ENCODE measurements at regions not wholly inside any gene's neighbourhood (a gene's known extent, or its start where the extent isn't known, plus 50 kb on each side); places are given as distances from the start of the nearest gene placed in this dataset.

DNA sequence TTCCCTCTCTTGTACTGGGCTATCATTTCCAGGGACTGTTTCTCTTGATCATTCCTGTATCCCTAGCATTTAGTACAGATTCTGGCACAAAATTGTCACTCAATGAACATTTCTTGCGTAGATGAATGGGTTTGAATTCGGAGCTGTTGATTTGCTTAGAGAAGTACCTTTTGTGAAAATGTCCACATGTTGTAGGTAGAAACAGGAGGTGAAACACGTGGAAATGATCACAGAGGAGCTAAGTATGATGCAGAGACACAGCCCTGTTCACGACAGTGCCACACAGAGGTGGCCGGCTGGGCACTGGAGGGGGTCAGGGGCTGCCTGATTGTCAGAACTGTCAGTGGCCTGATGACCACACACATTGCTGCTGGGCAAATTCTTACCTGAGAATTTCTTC lies 196.1 kb upstream of the PRKCQ start:
- POLR2A ChIA-PET = no interaction called here
- H3K27me3 ChIP-seq (ENCODE audit: control insufficient read depth in 1 of 2, insufficient read depth in 2 of 2, low read length in 2 of 2) = no peaks in the 10 kb centered on the region
- H3K27ac ChIP-seq (ENCODE audit: extremely low read length, insufficient read depth, low read length) = no peak overlapping the region
- H3K4me2 ChIP-seq (ENCODE audit: low read depth, low read length) = no peak overlapping the region
- H3K9ac ChIP-seq (ENCODE audit: insufficient read depth, low read depth, low read length) = no peak overlapping the region
- no peaks in the 10 kb centered on the region for H4K20me1 ChIP-seq (ENCODE audit: insufficient read depth, low read length)
- FAIRE-seq = no peak
- no peak for ATAC-seq
- no peak for TF ChIP-seq STAT5B (CRISPR knock-in tag; IDR thresholded peaks at IDR 0.05)
- TF ChIP-seq, protein P1, sequence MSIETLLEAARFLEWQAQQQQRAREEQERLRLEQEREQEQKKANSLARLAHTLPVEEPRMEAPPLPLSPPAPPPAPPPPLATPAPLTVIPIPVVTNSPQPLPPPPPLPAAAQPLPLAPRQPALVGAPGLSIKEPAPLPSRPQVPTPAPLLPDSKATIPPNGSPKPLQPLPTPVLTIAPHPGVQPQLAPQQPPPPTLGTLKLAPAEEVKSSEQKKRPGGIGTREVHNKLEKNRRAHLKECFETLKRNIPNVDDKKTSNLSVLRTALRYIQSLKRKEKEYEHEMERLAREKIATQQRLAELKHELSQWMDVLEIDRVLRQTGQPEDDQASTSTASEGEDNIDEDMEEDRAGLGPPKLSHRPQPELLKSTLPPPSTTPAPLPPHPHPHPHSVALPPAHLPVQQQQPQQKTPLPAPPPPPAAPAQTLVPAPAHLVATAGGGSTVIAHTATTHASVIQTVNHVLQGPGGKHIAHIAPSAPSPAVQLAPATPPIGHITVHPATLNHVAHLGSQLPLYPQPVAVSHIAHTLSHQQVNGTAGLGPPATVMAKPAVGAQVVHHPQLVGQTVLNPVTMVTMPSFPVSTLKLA (IDR thresholded peaks at IDR 0.05) = peak; percentile 96
- CTCF ChIA-PET (ENCODE audit: low intra/inter-chr PET ratio, low total read pairs) = no interaction called here
- intact Hi-C loops (cut with micrococcal nuclease; ENCODE audit: unreplicated experiment) (no loop called here), in situ Hi-C loops (cut with HindIII; ENCODE audit: extremely low pct_ligation_motif_present, low pct_unique_long_range_greater_than_20kb) (no loop called here)
- H3K36me3 ChIP-seq (replicated peaks in 1 of 2; ENCODE audit: control insufficient read depth in 1 of 2, insufficient read depth in 2 of 2, low read length in 2 of 2) = no peaks in the 10 kb centered on the region
- no peak overlapping the region for H2AFZ ChIP-seq (ENCODE audit: low read length)
- no peak overlapping the region for H3K4me3 ChIP-seq (replicated peaks in 1 of 3; ENCODE audit: insufficient read depth in 1 of 3, low read depth in 2 of 3, low read length in 3 of 3)
- WGBS (ENCODE audit: low lambda C conversion rate) = 11% methylated on average over 5 of the region's 5 CpGs
- DNase-seq (ENCODE audit: low spot score) = no peak
- no peaks in the 10 kb centered on the region for H3K4me1 ChIP-seq (ENCODE audit: insufficient read depth, low read length)
- H3K9me3 ChIP-seq (ENCODE audit: low read length) = no peaks in the 10 kb centered on the region
- H3K79me2 ChIP-seq (ENCODE audit: insufficient read depth, low read length) = no peaks in the 10 kb centered on the region
- no TSS peak for BruUV-seq (replicated peaks)

DNA sequence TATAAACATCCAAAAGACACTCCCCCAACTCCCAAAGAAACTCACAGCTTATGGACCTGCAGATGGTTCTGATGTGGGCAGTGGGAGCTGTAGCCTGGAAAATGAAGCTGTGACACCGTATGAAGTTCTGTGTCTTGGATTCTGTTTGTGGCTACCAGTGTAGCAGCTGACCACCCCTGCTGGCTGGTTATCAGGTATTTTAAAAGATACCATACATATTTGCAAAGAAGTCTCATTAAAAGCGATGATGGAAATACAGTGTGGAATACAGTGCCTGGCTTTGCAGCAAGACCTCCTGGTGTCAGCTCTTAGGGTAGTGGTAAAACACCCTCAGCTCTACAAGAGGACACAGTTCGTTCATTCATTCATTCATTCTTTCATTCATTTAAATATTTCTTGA lies 194.3 kb upstream of the PRKCQ start:
- Histone ChIP-seq H3K4me2 (ENCODE audit: low read depth, low read length) (no peak overlapping the region), H3K36me3 (replicated peaks in 1 of 2; ENCODE audit: control insufficient read depth in 1 of 2, insufficient read depth in 2 of 2, low read length in 2 of 2) (no peaks in the 10 kb centered on the region), H3K4me1 (ENCODE audit: insufficient read depth, low read length) (no peaks in the 10 kb centered on the region), H3K9ac (ENCODE audit: insufficient read depth, low read depth, low read length) (no peak overlapping the region), H3K27ac (ENCODE audit: extremely low read length, insufficient read depth, low read length) (no peak overlapping the region), H3K9me3 (ENCODE audit: low read length) (no peaks in the 10 kb centered on the region), H2AFZ (ENCODE audit: low read length) (no peak overlapping the region), H3K4me3 (replicated peaks in 1 of 3; ENCODE audit: insufficient read depth in 1 of 3, low read depth in 2 of 3, low read length in 3 of 3) (no peak overlapping the region), H3K79me2 (ENCODE audit: insufficient read depth, low read length) (no peaks in the 10 kb centered on the region), H3K27me3 (ENCODE audit: control insufficient read depth in 1 of 2, insufficient read depth in 2 of 2, low read length in 2 of 2) (no peaks in the 10 kb centered on the region), H4K20me1 (ENCODE audit: insufficient read depth, low read length) (no peaks in the 10 kb centered on the region)
- DNase-seq (ENCODE audit: low spot score) (no peak), ATAC-seq (no peak), FAIRE-seq (no peak)
- BruUV-seq (replicated peaks) = no TSS peak
- ChIA-PET POLR2A (no interaction called here), CTCF (ENCODE audit: low intra/inter-chr PET ratio, low total read pairs) (no interaction called here)
- in situ Hi-C loops (cut with HindIII; ENCODE audit: extremely low pct_ligation_motif_present, low pct_unique_long_range_greater_than_20kb) (no loop called here), intact Hi-C loops (cut with micrococcal nuclease; ENCODE audit: unreplicated experiment) (no loop called here)
- 6% methylated on average over 3 of the region's 3 CpGs for WGBS (ENCODE audit: low lambda C conversion rate)
- TF ChIP-seq ZNF282 (IDR thresholded peaks at IDR 0.05; ENCODE audit: partially characterized antibody) (no peak), ZNF30 (CRISPR knock-in tag; IDR thresholded peaks at IDR 0.05) (no peak), RBM22 (optimal IDR thresholded peaks at IDR 0.05; ENCODE audit: low read length) (no peak), MBD4 (IDR thresholded peaks at IDR 0.05; ENCODE audit: borderline replicate concordance, low read length) (no peak)
- TF ChIP-seq, protein P2, sequence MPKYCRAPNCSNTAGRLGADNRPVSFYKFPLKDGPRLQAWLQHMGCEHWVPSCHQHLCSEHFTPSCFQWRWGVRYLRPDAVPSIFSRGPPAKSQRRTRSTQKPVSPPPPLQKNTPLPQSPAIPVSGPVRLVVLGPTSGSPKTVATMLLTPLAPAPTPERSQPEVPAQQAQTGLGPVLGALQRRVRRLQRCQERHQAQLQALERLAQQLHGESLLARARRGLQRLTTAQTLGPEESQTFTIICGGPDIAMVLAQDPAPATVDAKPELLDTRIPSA (CRISPR knock-in tag; IDR thresholded peaks at IDR 0.05; ENCODE audit: borderline replicate concordance) = no peak
- TF ChIP-seq, protein P3, sequence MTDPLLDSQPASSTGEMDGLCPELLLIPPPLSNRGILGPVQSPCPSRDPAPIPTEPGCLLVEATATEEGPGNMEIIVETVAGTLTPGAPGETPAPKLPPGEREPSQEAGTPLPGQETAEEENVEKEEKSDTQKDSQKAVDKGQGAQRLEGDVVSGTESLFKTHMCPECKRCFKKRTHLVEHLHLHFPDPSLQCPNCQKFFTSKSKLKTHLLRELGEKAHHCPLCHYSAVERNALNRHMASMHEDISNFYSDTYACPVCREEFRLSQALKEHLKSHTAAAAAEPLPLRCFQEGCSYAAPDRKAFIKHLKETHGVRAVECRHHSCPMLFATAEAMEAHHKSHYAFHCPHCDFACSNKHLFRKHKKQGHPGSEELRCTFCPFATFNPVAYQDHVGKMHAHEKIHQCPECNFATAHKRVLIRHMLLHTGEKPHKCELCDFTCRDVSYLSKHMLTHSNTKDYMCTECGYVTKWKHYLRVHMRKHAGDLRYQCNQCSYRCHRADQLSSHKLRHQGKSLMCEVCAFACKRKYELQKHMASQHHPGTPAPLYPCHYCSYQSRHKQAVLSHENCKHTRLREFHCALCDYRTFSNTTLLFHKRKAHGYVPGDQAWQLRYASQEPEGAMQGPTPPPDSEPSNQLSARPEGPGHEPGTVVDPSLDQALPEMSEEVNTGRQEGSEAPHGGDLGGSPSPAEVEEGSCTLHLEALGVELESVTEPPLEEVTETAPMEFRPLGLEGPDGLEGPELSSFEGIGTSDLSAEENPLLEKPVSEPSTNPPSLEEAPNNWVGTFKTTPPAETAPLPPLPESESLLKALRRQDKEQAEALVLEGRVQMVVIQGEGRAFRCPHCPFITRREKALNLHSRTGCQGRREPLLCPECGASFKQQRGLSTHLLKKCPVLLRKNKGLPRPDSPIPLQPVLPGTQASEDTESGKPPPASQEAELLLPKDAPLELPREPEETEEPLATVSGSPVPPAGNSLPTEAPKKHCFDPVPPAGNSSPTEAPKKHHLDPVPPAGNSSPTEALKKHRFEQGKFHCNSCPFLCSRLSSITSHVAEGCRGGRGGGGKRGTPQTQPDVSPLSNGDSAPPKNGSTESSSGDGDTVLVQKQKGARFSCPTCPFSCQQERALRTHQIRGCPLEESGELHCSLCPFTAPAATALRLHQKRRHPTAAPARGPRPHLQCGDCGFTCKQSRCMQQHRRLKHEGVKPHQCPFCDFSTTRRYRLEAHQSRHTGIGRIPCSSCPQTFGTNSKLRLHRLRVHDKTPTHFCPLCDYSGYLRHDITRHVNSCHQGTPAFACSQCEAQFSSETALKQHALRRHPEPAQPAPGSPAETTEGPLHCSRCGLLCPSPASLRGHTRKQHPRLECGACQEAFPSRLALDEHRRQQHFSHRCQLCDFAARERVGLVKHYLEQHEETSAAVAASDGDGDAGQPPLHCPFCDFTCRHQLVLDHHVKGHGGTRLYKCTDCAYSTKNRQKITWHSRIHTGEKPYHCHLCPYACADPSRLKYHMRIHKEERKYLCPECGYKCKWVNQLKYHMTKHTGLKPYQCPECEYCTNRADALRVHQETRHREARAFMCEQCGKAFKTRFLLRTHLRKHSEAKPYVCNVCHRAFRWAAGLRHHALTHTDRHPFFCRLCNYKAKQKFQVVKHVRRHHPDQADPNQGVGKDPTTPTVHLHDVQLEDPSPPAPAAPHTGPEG (CRISPR knock-in tag; IDR thresholded peaks at IDR 0.05) = no peak
- TF ChIP-seq, protein P4, sequence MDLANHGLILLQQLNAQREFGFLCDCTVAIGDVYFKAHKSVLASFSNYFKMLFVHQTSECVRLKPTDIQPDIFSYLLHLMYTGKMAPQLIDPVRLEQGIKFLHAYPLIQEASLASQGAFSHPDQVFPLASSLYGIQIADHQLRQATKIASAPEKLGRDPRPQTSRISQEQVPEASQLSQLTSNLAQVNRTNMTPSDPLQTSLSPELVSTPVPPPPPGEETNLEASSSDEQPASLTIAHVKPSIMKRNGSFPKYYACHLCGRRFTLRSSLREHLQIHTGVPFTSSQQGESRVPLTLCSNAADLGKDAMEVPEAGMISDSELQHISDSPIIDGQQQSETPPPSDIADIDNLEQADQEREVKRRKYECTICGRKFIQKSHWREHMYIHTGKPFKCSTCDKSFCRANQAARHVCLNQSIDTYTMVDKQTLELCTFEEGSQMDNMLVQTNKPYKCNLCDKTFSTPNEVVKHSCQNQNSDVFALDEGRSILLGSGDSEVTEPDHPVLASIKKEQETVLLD (CRISPR knock-in tag; IDR thresholded peaks at IDR 0.05; ENCODE audit: low read depth) = no peak
